ENCODE measurements at regions not wholly inside any gene's neighbourhood (a gene's known extent, or its start where the extent isn't known, plus 50 kb on each side); places are given as distances from the start of the nearest gene placed in this dataset.

DNA sequence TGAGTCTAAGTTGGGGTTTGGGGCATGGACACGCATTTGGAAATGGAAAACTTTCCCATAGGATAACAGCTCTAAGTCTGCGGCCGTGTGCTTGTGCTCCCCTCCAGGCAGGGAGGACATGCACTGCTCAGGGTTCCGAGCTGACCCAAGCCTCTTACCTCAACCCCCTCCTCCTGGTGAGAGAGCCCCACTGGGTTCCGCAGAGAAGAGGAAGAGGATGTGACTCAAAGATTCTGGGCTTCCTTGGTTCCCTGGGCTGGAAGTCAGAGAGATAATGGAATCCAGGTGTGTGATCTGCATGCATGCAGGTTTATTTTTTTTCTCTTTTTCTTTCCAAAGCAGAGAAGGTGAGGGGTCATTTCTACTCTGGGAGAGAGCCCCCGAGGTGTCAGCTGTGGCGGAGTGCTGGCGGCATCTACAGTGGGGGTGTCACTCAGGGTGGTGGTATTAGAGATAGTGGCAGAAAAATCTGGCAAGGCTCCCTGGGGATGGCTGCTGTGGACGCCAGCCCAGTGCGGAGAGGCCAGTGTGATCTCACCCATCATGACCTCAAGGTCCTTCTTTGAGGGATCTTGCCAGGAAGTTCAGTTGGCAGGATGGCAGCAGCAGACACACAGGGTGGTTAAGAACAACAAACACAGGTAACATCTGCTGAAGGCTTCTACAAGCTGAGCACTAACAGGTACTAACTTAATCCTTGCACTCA, 168.7 kb upstream of the HAND2 start:
- ChIA-PET CTCF (no interaction called here), POLR2A (no interaction called here)
- TF ChIP-seq BHLHE40 (IDR thresholded peaks at IDR 0.05; ENCODE audit: borderline replicate concordance), result no peak
- TF ChIP-seq HDGF (IDR thresholded peaks at IDR 0.05; ENCODE audit: borderline replicate concordance), result no peak
- no peak for TF ChIP-seq SUZ12 (IDR thresholded peaks at IDR 0.05)
- TF ChIP-seq NFRKB (IDR thresholded peaks at IDR 0.05), result no peak
- no peak for TF ChIP-seq TARDBP (IDR thresholded peaks at IDR 0.05)
- TF ChIP-seq FOXA1 (IDR thresholded peaks at IDR 0.05), result no peak
- no peak for DNase-seq (ENCODE audit: extremely low spot score)

DNA sequence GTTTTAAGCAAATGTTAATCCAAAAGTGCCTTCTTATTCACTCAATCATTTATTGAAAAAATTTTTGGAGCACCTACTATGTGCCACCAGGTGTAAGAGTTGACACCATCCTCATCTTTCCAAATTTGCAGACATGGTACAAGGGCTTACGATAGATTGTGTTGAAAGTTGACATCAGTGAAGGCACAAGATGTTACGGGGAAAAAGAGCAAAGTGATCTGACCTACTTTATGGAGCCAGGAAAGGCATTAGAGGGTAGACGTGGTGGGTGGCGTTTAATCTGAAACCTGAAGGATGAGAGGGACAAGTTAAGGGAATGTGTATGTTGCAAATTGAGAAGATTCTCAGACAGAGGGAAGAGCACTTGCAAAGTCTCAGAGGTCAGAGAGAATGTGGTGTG, 167.8 kb upstream of the HAND2 start:
- TF ChIP-seq NFRKB (IDR thresholded peaks at IDR 0.05) (no peak), L3MBTL2 (conservative IDR thresholded peaks at IDR 0.05) (no peak), HDGF (IDR thresholded peaks at IDR 0.05; ENCODE audit: borderline replicate concordance) (no peak), SP1 (IDR thresholded peaks at IDR 0.05) (no peak), FOXM1 (IDR thresholded peaks at IDR 0.05; ENCODE audit: borderline replicate concordance) (no peak), ARNT (IDR thresholded peaks at IDR 0.05) (no peak), CTBP1 (IDR thresholded peaks at IDR 0.05; ENCODE audit: borderline replicate concordance) (no peak)
- CTCF ChIA-PET, result no interaction called here
- POLR2A ChIA-PET, result no interaction called here
- DNase-seq (ENCODE audit: extremely low spot score), result no peak

DNA sequence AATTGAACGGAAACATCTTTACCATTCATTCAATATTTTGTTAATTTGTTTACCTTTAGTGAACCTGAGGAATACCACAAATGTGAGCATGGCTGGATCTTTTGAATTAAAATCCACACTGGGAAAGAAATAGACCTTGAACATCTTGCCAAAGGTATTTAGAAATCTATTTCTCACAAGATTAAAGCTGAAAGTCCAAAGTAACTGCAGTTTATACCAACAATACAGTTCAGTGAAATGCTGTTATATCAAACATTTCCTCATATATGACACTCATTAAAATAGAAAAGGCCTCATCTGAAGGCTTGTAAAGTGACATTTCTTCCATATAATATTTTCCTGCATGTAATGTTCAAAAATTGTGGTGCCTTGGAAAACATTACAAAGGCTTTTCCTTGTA, 166.5 kb upstream of the HAND2 start:
- no peak for TF ChIP-seq HDGF (IDR thresholded peaks at IDR 0.05; ENCODE audit: borderline replicate concordance)
- no peak for TF ChIP-seq LEF1 (IDR thresholded peaks at IDR 0.05; ENCODE audit: borderline replicate concordance)
- TF ChIP-seq FOXK2 (IDR thresholded peaks at IDR 0.05), result no peak
- TF ChIP-seq BHLHE40 (IDR thresholded peaks at IDR 0.05; ENCODE audit: borderline replicate concordance), result no peak
- no peak for TF ChIP-seq ARNT (IDR thresholded peaks at IDR 0.05)
- TF ChIP-seq L3MBTL2 (conservative IDR thresholded peaks at IDR 0.05), result no peak
- no peak for TF ChIP-seq FOXM1 (IDR thresholded peaks at IDR 0.05; ENCODE audit: borderline replicate concordance)
- no peak for TF ChIP-seq SUZ12 (IDR thresholded peaks at IDR 0.05)
- no peak for TF ChIP-seq ELF4 (IDR thresholded peaks at IDR 0.05)
- no peak for TF ChIP-seq FOXA1 (IDR thresholded peaks at IDR 0.05)
- no peak for TF ChIP-seq TARDBP (IDR thresholded peaks at IDR 0.05)
- TF ChIP-seq, protein P1, sequence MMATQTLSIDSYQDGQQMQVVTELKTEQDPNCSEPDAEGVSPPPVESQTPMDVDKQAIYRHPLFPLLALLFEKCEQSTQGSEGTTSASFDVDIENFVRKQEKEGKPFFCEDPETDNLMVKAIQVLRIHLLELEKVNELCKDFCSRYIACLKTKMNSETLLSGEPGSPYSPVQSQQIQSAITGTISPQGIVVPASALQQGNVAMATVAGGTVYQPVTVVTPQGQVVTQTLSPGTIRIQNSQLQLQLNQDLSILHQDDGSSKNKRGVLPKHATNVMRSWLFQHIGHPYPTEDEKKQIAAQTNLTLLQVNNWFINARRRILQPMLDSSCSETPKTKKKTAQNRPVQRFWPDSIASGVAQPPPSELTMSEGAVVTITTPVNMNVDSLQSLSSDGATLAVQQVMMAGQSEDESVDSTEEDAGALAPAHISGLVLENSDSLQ (IDR thresholded peaks at IDR 0.05), result no peak
- no peak for TF ChIP-seq CTBP1 (IDR thresholded peaks at IDR 0.05; ENCODE audit: borderline replicate concordance)
- no peak for TF ChIP-seq ZNF384 (IDR thresholded peaks at IDR 0.05)
- no peak for TF ChIP-seq SP1 (IDR thresholded peaks at IDR 0.05)
- TF ChIP-seq NFRKB (IDR thresholded peaks at IDR 0.05), result no peak
- ChIA-PET POLR2A (no interaction called here), CTCF (no interaction called here)
- no peak for DNase-seq (ENCODE audit: extremely low spot score)

DNA sequence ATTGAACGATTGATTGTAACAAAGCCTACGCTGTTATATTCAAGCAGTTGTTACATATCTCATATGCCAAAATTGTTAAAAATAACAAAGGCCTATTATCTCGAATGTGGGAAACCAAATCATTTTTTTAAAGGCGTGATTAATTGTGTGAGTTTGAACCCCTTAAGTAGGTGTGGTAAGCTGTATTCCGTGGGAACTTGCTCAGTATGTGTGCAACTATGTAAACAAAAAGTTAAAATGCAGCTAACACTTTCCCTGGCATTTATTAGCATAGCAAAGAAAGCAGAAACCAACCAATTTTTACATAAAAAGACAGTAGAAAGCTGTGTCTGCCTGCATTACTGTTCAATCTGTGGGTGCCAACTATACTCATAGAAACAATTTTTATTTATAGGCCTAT, 166.0 kb upstream of the HAND2 start:
- TF ChIP-seq FOXA1 (IDR thresholded peaks at IDR 0.05) (no peak), ARNT (IDR thresholded peaks at IDR 0.05) (no peak), ZNF384 (IDR thresholded peaks at IDR 0.05) (no peak), LEF1 (IDR thresholded peaks at IDR 0.05; ENCODE audit: borderline replicate concordance) (no peak), BHLHE40 (IDR thresholded peaks at IDR 0.05; ENCODE audit: borderline replicate concordance) (no peak), FOXK2 (IDR thresholded peaks at IDR 0.05) (no peak), HDGF (IDR thresholded peaks at IDR 0.05; ENCODE audit: borderline replicate concordance) (no peak), ELF4 (IDR thresholded peaks at IDR 0.05) (no peak), FOXM1 (IDR thresholded peaks at IDR 0.05; ENCODE audit: borderline replicate concordance) (no peak), TARDBP (IDR thresholded peaks at IDR 0.05) (no peak), NFRKB (IDR thresholded peaks at IDR 0.05) (no peak), L3MBTL2 (conservative IDR thresholded peaks at IDR 0.05) (no peak), SUZ12 (IDR thresholded peaks at IDR 0.05) (no peak)
- no peak for DNase-seq (ENCODE audit: extremely low spot score)
- ChIA-PET POLR2A (no interaction called here), CTCF (no interaction called here)

DNA sequence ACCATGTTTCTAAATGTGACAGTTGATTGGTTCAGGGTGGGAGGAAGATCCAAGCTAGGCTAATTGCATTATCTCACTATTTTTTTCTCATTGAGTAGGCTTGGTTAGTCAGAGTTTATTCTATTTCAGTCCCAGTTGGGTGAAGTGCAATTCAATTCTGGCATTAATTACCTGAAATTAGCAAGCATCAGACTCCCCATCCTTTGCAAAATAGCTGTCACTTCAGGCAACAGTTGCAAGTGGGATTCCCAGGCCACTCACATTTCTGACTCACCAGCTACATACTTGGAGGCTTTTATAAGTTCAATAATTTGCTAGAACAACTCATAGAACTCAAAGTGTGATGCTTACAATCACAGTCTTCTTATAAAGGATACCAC, 155.8 kb upstream of the HAND2 start:
- DNase-seq (ENCODE audit: extremely low spot score), result no peak
- CTCF ChIA-PET, result no interaction called here
- POLR2A ChIA-PET, result no interaction called here
- TF ChIP-seq BHLHE40 (IDR thresholded peaks at IDR 0.05; ENCODE audit: borderline replicate concordance), result no peak
- no peak for TF ChIP-seq CTBP1 (IDR thresholded peaks at IDR 0.05; ENCODE audit: borderline replicate concordance)

DNA sequence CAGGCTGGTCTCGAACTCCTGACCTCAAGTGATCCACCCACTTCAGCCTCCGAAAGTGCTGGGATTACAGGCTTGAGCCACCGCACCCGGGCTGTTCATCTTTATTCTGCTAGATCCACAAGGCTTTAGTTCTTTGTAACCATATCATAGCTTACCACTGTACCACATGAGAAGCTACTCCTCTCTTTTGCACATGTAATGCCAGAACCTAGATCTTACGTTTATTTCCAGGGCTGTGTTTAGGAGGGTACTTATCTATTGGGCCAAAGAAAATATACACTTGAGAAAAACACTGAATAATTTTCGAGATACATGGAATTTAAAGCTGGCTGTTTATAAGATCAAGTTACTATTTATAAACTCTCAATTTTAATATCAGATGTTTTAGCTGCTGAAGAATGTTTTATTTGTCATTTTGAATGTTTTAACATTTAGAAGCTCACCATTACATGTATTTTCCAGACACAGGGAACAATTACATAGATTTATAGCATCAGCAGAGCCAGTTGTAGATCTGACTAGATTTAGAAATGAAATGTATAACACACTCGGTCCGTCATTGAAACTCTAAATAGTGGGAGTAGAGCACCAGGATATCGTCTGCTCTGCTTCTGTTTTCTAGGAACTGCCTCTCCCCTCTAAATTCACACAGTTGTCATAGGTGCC, 155.3 kb upstream of the HAND2 start:
- POLR2A ChIA-PET, result no interaction called here
- TF ChIP-seq BHLHE40 (IDR thresholded peaks at IDR 0.05; ENCODE audit: borderline replicate concordance) (no peak), HDGF (IDR thresholded peaks at IDR 0.05; ENCODE audit: borderline replicate concordance) (no peak)
- DNase-seq (ENCODE audit: extremely low spot score), result no peak
- CTCF ChIA-PET, result no interaction called here

DNA sequence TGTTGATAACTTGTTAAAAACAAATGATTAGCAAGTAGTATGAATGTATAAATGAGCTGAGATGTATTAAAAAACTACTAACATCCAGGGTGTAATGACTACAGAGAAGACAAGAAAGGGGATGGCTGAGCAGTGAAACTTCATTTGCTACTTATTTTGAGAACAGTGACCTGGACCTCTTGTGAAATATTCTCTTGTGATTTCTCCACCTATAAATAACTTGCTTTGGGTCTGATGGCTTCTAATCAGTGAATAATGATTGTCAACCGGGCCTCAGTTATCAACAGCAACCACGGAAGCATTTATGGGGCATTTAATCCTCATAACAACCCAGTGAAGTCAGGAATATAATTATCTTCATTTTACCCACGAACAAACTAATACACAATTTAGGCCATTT, 154.2 kb upstream of the HAND2 start:
- TF ChIP-seq FOXM1 (IDR thresholded peaks at IDR 0.05; ENCODE audit: borderline replicate concordance) (no peak), SP1 (IDR thresholded peaks at IDR 0.05) (no peak), ELF4 (IDR thresholded peaks at IDR 0.05) (no peak), CTBP1 (IDR thresholded peaks at IDR 0.05; ENCODE audit: borderline replicate concordance) (no peak), SUZ12 (IDR thresholded peaks at IDR 0.05) (no peak), L3MBTL2 (conservative IDR thresholded peaks at IDR 0.05) (no peak), LEF1 (IDR thresholded peaks at IDR 0.05; ENCODE audit: borderline replicate concordance) (no peak), FOXK2 (IDR thresholded peaks at IDR 0.05) (no peak), FOXA1 (IDR thresholded peaks at IDR 0.05) (no peak), NFRKB (IDR thresholded peaks at IDR 0.05) (no peak), HDGF (IDR thresholded peaks at IDR 0.05; ENCODE audit: borderline replicate concordance) (no peak), TARDBP (IDR thresholded peaks at IDR 0.05) (no peak), BHLHE40 (IDR thresholded peaks at IDR 0.05; ENCODE audit: borderline replicate concordance) (no peak)
- TF ChIP-seq, protein P1 (IDR thresholded peaks at IDR 0.05), result no peak
- CTCF ChIA-PET, result no interaction called here
- POLR2A ChIA-PET, result no interaction called here
- no peak for DNase-seq (ENCODE audit: extremely low spot score)

All from HEK293T (cell line).